ENCODE measurements at regions not wholly inside any gene's neighbourhood (a gene's known extent, or its start where the extent isn't known, plus 50 kb on each side); places are given as distances from the start of the nearest gene placed in this dataset.

DNA sequence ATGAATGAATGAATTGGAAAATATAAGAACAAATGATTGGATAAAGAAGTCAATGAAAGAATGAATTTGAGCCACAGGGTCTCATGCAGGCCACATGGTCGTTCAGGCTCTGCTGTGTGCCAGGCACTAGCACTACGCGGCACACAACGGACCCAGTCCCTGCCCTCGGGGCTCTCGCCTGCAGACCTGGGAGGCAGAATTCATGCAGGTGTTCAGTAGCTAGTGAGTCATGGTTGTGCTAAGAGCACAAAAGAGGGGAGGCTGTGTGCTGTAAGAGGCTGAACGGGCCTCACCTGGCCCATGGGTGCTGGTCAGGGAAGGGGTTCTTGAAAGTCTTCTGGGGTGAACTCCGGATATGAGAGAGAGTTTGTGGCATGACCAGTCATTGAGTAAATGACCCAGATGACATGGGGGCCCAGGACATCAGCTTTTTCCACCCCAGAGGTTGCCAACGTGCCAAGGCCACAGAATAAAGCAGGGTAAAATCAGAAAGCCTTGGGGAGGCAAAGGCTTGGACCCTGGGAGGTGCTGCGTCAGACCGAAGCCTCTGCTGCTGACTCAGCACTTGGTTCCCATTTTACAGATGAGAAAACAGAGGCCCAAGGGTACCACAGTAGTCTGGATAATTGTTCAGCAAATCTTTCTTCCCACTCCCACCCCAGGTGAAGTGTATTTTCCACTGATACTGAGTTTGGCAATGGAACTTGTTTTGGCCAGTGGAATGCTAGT, 264.3 kb upstream of the MVB12B start:
- TF ChIP-seq CTCF (IDR thresholded peaks at IDR 0.05; ENCODE audit: insufficient read depth, missing control alignments): no peak
- FAIRE-seq: no peak

DNA sequence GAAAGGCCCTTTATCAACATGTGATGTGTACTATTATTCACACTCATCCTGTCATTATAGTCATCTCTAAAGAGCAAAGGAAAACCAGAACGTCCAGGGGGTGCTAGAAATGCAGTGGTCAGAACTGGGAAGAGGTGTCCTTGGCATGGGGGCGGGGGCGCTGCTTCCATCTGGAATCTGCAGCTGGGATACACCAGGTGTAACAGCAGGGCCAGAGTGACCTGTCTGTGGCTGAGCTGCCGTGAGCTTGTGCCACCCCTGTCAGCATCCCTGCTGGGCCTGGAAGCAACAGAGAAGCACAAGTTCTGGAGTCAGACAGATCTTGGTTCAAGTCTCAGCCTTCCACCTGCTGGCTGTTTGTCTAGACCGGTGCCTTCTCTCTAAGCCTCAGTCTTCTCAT, 263.3 kb upstream of the MVB12B start:
- TF ChIP-seq CTCF (IDR thresholded peaks at IDR 0.05; ENCODE audit: insufficient read depth, missing control alignments): no peak
- FAIRE-seq (no peak), DNase-seq (ENCODE audit: insufficient read length, low spot score) (no peak)

More for the DNA sequence above, 264.3 kb upstream of the MVB12B start:
- no peak for DNase-seq (ENCODE audit: insufficient read length, low spot score)

- no peak for FAIRE-seq
- DNase-seq (ENCODE audit: insufficient read length, low spot score): no peak
- TF ChIP-seq CTCF (IDR thresholded peaks at IDR 0.05; ENCODE audit: insufficient read depth, missing control alignments): no peak
Measured at GRCh38 chr9:126066131-126066530, 260.5 kb upstream of the MVB12B start.

- FAIRE-seq: no peak
- TF ChIP-seq CTCF (IDR thresholded peaks at IDR 0.05; ENCODE audit: insufficient read depth, missing control alignments): no peak
Measured at GRCh38 chr9:126067031-126067734, 259.4 kb upstream of the MVB12B start.

GRCh38 chr9:126068534-126069230, 257.9 kb upstream of the MVB12B start:
- FAIRE-seq (no peak), DNase-seq (ENCODE audit: insufficient read length, low spot score) (no peak)
- TF ChIP-seq CTCF (IDR thresholded peaks at IDR 0.05; ENCODE audit: insufficient read depth, missing control alignments): no peak

More at GRCh38 chr9:126067031-126067734, 259.4 kb upstream of the MVB12B start:
- DNase-seq (ENCODE audit: insufficient read length, low spot score): no peak

DNA sequence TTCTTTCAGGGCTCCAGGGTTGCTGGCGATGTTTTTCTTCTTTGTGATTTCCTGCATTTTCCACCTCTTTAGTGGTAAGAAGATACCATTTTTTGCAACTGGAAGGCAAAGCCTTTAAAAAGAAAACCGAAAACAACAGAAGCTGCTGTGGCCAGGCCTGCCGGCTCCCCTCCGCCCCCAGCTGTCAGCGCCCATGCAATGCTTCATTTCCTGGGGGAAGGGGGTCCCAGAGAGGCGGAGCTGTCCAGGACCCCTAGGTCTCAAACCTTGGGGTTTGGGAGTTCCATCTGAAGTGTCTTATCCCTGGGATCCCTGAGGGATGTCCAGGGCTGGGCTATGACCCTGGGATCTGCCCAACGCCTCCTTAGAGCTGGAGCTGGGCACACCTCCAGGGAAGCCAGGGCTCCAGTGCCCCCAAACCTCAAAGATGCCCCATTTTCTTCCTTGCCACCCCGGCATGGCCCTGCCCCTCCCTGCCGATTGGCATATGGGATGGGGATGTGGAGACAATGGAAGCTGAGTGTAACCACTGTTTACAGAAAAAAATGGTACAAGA, 257.2 kb upstream of the MVB12B start:
- no peak for DNase-seq (ENCODE audit: insufficient read length, low spot score)
- no peak for FAIRE-seq
- TF ChIP-seq CTCF (IDR thresholded peaks at IDR 0.05; ENCODE audit: insufficient read depth, missing control alignments): no peak

Measured in D721Med (cell line).